Colon (tissue), 2 donors: ENCODE measurements at regions not wholly inside any gene's neighbourhood (a gene's known extent, or its start where the extent isn't known, plus 50 kb on each side); places are given as distances from the start of the nearest gene placed in this dataset.
"Not testable (repeated sequence)": the region's sequence is repeated elsewhere in the genome, so short reads cannot be mapped to it uniquely, and the experiment has no call there.

Source experiments
- FAIRE-seq: peaks from 2 replicates; lab custom pipeline; 2012; peaks lifted over from hg19 to GRCh38; lab: Jason Lieb, UNC
- donor health status: control.
- donor health status: control.

DNA sequence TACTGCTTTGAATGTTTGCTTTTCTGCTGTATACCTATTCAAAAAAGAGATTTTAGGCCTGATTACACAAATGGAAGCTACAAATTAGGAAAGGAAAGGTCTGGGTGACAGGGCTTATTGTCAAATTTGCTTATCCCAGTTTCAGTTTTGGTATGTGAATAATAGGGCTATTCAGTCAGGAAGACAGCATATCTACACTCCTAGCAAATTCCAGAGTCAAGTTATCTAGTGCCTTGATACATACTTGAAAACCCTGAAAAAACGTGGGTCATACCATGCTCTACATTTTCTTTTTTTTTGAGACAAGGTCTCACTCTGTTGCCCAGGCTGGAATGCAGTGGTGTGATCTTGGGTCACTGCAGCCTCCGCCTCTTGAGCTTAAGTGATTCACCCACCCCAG lies 59.2 kb upstream of the CCDC180 start:
- not testable (repeated sequence) for FAIRE-seq

DNA sequence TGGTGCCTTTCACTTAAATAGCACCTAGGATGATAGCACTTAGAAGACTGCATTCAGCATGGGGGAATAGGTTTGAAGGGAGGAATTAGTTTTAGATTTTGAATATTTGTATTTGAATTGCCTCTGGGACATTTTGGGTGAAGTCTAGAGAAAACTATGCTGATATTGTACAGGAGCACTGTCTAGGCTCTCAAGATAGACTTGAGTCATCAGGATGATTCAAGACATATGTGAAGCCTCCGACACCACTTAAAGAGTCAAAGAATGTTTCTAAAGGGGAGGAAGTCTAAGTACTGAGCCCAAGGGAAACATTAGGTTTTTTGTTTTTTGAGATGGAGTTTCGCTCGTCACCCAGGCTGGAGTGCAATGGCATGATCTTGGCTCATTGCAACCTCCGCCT lies 63.9 kb upstream of the CCDC180 start:
- FAIRE-seq, result no peak

DNA sequence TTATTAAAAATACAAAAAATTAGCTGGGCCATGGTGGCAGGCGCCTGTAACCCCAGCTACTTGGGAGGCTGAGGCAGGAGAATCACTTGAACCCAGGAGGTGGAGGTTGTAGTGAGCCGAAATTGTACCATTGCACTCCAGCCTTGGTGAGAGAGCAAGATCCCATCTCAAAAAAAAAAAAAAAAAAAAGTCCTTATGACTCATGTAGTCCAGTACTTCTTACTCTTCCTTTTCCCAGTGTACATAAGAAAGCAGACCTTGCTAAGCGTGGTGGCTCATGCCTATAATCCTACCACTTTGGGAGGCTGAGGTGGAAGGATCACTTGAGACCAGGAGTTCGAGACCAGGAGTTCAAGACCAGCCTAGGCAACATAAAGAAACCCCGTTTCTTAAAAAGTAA lies 66.0 kb upstream of the CCDC180 start:
- not testable (repeated sequence) for FAIRE-seq

DNA sequence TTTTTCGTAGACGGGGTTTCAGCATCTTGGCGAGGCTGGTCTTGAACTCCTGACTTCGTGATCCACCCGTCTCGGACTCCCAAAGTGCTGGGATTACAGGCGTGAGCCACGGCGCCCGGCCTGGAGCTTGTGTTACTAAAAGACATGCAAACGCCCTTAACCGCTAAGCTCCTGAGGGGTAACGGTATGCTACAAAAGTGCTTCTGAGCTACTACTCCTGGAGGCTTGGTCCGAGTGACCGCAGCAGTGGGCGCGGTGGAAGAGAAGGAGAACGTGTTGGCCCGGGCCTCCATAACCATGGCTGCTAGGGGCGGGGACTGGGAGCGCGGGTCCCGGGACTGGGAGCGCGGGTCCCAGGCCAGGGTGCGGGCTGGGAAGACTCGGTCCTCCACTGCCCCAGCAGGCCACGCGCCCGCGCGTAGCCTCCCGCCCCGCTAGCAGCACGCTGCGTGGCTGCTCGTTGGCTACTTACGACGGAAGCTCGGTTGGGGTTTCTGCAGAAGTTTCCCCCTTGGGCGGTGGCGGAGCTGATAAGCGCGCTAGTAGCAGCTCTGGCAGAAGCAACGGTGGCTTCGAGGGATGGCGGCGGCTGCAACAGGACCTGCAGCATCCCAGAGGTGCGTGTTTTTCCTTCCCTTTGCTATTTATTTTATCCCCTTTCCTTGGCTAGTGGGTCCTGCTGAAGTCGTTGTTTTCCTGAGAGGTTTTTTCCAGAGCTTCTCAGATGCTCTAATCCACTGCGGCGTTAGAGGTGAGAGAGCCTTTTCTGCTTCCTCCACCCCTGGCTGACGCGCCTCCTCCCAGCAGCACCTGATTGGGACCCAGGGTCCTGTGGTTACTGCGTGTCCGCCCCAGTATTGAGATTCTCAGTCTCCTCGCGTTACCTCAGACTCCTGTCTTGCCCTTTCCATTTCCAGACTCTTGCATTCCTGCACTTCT lies 69.2 kb upstream of the CCDC180 start:
- no peak for FAIRE-seq

DNA sequence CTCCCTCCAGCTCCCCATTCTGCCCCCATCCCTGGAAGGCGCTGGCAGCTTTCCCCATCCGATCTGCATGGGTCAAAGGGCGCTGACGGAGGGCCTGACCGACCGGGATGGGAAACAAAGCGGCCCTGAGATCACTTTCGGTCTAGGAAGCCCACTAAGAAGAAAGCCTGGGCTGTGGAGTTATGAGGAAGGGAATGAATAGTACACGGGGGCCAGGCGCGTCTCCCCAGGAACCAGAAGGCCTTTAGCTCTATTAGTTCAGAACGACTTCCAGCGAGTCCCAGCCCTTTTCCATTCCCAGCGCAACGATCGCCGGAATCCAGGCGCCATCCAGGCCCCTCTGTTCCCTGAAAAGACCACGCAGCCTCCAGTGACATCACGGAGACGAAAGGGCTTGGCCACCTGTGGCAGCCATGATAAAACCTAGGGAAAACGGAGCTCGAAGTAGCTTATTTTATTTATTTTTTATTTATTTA lies 70.1 kb upstream of the CCDC180 start:
- FAIRE-seq, result no peak

DNA sequence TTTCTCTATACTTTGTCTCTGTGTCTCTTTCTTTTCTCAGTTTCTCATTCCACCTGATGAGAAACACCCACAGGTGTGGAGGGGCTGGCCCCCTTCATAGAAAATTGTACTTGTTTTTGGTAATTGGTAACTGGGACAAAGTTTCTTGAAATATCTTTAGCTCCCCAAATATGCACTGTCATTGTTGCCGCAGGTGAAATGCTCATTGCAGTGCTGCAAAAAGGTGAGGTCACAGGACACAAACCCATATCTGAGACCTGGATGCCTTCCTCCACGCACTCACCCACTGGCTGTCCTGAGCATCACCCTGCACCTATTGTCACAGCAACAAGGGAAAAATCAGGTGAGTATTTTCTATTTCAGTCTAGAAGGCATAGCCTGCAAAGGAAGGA lies 74.5 kb upstream of the CCDC180 start:
- not testable (repeated sequence) for FAIRE-seq

DNA sequence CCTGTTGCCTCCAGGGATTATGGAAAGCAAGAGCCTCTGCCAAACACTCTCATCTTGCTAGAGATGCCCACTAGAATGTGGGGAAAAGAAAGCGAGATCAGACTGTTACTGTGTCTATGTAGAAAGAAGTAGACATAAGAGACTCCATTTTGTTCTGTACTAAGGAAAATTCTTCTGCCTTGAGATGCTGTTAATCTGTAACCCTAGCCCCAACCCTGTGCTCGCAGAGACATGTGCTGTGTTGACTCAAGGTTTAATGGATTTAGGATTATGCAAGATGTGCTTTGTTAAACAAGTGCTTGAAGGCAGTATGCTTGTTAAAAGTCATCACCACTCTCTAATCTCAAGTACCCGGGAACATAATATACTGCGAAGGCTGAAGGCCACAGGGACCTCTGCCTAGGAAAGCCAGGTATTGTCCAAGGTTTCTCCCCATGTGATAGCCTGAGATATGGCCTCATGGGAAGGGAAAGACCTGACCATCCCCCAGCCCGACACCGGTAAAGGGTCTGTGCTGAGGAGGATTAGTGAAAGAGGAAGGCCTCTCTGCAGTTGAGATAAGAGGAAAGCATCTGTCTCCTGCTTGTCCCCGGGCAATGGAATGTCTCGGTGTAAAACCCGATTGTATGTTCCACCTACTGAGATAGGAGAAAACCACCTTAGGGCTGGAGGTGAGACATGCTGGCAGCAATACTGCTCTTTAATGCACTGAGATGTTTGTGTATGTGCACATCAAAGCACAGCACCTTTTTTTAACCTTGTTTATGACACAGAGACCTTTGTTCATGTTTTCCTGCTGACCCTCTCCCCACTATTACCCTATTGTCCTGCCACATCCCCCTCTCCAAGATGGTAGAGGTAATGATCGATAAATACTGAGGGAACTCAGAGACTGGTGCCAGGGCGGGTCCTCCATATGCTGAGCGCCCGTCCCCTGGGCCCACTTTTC lies 75.1 kb upstream of the CCDC180 start:
- not testable (repeated sequence) for FAIRE-seq

DNA sequence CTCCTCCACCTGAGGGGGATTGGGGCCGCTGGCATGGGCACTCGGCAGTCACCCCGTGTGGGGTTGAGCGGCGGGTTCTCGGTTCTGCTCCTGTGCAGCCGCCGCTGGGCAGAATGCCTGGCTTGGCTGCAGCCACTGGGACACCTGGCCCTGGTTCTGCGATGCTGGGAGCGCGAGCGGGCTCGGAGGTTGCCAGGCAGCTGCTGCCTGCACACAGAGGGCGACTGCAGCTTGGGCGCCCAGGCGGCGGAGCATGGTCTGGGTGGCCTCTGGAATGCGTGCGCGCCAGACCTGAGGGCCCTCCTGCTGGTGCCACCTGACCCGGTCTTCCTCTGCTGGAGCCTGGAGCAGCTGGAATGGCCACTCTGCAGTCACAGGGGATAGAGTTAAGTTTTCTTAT lies 85.1 kb upstream of the CCDC180 start:
- not testable (repeated sequence) for FAIRE-seq

DNA sequence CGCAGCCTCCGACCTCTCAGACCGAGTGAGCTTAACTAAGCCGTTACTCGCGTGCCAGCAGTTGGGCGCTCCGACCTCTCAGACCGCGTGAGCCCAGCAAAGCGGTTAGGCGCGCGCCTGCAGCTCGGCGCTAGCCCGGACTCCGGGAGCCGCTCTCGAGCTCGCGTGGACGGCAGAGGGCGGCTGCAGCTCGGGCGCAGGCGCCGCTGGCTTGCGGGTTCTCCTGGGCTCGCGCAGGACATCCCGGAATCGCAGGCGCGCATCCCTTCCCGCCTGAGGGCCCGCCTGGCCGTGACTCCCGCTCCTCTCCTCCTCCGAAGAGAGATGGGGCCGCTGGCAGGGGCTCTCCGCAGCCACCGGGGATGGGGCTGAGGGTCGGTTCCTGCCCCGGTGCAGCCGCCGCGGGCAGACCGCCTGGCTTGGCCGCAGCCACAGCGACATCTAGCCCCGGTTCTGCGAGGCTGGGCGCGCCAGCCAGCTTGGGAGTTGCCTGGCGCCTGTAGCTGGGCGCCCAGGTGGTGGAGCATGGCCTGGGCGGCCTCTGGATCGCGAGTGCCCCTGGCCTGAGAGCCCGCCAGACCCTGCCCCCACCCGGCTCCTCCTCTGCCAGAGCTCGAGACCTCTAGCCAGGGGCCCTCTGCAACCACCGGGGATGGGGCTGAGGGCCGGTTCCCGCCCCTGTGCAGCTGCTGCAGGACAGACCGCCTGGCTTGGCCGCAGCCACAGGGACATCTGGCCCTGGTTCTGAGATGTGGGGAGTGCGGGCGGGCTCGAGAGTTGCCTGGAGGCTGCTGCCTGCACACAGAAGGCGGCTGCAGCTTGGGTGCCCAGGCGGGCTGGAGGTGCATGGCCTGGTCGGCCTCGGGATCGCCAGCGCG lies 85.7 kb upstream of the CCDC180 start:
- FAIRE-seq, result not testable (repeated sequence)

DNA sequence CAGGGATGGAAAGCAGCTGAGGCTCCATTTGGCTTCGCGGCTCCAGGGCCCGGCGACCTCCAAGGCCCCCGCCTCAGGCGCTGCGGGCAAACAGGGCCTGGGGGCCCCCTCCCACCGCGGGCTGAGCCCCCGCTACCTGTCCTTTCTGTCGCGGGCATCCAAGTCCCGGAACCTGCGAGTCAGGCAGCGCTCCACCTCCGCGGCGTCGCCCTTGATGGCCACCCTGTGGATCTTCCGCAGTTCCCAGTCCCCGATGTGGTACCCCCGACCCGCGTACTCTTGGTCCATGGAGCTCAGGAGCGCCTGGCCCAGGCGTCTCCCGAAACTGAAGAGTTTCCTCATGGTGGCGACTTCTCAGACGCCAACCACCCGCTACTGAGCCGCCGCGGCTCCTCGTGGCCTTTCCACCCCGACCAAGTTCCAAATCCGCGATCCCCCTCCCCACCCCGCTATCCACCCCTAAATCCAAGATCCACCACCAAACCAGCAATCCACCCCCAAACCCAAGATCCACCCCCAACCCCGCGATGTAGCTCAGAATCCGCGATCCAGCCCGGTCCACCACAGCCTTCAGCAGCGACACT lies 86.5 kb upstream of the CCDC180 start:
- FAIRE-seq, result no peak

DNA sequence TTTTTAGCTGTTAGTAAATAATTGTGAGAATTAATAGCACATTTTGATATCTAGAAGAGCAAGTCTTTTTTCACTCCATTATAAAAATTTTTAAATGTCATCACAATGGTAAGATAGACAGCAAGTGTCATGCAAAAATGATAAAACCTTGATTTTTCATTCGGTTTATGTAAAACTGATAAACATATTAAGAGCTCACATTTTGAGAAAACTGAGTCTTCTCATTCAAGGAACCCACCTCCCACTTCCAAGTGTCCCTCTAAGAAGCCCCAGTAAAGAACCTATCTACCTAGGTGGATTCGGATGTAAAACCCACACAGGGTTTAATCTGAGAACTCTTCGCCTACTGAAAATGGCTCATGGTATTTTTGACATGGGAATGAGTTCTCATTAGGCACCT lies 87.1 kb upstream of the CCDC180 start:
- not testable (repeated sequence) for FAIRE-seq

DNA sequence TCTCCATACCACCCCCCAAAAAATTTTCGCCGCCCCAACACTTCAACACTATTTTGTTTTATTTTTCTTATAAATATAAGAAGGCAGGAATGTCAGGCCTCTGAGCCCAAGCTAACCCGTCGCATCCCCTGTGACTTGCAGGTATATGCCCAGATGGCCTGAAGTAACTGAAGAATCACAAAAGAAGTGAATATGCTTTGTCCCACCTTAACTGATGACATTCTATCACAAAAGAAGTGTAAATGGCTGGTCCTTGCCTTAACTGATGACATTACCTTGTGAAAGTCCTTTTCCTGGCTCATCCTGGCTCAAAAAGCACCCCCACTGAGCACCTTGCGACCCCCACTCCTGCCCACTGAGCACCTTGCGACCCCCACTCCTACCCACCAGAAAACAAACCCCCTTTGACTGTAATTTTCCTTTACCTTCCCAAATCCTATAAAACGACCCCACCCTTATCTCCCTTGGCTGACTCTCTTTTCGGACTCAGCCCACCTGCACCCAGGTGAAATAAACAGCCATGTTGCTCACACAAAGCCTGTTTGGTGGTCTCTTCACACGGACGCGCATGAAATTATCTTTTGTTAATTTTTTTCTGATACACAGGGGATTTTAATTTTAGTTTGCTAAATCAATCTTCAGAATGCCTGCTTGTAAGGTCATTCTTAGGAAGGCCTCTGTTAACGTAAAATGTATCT lies 87.9 kb upstream of the CCDC180 start:
- not testable (repeated sequence) for FAIRE-seq

DNA sequence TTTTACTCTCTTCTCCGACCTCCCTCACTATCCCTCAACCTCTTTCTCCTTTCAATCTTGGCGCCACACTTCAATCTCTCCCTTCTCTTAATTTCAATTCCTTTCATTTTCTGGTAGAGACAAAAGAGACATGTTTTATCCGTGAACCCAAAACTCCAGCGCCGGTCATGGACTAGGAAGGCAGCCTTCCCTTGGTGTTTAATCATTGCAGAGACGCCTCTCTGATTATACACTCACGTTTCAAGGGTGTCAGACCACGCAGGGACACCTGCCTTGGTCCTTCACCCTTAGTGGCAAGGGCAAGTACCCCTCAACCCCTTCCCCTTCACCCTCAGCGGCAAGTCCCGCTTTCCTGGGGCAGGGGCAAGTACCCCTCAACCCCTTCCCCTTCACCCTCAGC lies 92.3 kb upstream of the CCDC180 start:
- not testable (repeated sequence) for FAIRE-seq

DNA sequence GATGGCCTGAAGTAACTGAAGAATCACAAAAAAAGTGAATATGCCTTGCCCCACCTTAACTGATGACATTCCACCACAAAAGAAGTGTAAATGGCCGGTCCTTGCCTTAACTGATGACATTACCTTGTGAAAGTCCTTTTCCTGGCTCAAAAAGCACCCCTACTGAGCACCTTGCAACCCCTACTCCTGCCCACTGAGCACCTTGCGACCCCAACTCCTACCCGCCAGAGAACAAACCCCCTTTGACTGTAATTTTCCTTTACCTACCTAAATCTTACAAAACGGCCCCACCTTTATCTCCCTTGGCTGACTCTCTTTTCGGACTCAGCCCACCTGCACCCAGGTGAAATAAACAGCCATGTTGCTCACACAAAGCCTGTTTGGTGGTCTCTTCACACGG lies 92.9 kb upstream of the CCDC180 start:
- FAIRE-seq, result not testable (repeated sequence)

DNA sequence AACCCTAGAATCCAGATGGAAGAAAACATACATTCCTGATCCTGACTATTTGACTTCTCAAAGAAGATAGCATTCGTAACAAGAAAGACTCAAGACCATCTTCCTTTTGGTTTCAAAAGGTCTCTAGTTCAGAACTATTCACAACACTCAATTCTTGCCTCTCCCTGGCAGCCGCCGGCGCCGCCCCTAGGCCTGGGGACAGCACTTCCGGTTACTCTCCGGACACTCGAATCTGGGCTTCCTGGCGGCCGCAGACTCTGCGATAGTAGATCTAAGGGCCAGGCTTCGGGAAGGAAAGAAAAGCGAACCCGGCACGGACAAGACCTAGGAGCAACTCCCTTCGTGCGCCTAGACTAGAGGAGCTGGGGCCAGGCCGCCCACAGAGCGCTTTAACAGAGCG lies 107.8 kb upstream of the CCDC180 start:
- not testable (repeated sequence) for FAIRE-seq

DNA sequence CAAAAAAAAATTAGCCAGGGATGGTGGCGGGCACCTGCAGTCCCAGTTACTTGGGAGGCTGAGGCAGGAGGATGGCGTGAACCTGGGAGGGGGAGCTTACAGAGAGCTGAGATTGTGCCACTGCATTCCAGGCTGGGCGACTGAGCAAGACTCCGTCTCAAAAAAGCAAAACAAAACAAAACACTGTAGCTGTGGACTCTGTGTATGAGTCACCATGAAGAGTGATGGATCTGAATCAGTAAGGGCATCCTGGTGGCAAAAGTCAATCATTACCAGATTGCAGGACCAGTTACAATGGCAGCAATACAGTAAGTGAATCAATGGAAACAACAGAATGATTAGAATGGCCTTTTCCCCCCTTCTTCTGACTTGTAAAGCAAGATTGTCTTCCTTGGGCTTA lies 113.7 kb upstream of the CCDC180 start:
- FAIRE-seq, result not testable (repeated sequence)

DNA sequence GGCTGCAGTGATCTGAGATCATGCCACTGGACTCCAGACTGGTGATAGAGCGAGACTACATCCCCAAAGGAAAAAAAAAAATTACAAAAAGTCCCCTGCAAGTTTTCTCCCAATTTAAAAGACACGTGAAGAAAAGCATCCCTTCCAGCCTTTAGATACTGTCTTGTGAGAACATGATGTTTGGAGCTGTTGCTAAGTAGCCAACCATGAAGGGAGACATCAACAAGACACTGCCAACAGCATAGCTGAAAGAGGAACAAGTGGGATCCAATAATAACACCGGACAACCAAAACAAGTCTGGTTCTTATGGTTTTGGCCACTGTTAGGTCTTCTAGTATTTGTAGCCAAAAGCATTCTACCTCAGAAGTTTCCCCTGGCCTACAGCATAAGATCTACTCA lies 118.9 kb upstream of the CCDC180 start:
- peak; percentile 14 for FAIRE-seq

DNA sequence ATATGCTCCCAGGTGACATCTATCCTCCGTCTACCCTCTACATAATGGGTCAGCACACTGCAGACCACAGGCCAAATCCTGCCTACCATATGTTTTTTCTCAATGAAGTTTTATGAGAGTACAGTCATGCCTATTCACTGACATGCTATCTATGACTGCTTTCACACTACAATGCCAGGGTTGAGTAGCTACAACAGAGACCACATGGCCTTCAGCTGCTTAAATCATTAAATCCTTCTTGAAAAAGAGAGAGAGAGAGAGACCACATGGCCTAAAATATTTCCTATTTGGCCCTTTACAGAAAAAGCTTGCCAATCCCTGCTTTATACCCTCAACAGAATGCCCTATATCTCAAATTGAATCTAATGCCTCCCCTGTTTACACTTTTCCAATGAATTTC lies 119.8 kb upstream of the CCDC180 start:
- FAIRE-seq, result not testable (repeated sequence)

DNA sequence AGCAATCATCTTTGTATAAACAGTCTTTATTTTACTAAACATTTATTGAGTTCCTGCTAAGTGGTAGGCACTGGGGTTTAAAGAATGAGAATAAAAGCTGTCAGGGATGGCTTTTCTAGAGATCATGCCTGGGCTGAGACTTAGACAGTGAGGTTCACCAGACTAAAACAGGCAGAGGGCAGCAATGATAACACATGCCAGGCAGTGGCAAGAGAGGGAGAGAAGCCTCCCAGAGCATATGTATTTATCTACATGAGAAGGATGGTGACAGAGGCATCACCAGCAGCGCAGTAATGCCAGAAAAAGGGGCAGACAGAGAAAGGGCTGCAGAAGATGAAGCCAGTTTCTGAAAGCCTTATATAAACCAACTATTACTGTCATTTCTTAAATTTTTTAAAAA lies 121.0 kb upstream of the CCDC180 start:
- FAIRE-seq, result no peak

DNA sequence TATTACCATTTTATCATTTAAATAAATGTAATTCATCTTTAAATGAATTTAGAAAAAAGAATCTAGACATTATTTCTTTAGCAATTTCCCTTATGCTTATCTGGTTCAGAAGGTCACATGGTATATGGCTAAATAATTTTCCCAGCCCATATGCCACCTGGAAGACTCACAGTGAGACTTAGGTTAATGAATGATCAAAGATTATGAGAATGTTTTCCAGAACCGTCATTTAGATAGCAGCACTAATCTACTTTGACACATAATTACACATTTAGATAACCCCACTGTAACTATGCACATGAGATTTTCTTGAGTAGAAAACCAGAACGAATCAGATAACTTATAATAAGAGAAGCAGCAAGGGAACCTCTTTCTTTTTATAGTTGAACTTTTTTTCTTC lies 124.9 kb upstream of the CCDC180 start:
- peak; percentile 5 for FAIRE-seq

DNA sequence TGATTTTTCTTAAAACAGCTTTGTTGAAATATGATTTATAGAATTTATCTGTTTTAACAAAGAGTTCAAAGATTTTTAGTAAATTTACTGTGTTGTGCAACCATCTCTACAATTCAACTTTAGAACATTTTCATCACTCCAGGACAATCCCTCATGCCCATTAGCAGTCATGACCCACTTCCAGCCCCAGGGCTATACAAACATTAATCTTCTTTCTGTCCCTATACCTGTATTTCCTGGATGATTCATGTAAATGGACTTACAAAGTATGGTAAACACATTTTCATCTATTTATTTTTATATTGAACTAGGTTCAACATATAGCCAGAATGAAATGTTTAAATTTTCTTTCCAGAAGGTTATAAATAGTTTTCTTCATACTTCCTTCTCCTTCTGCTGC lies 127.8 kb upstream of the CCDC180 start:
- no peak for FAIRE-seq
